Transverse colon (tissue), 4 donors: ENCODE measurements at regions not wholly inside any gene's neighbourhood (a gene's known extent, or its start where the extent isn't known, plus 50 kb on each side); places are given as distances from the start of the nearest gene placed in this dataset.

ENCODE experiments used
- DNase-seq: peaks from one replicate; pipeline ENCODE4 v3.0.0-alpha.2; 2019
- H3K27ac ChIP-seq, 4 donors: fragments of 200-600 bp; sonication (generic); 2 replicates each; pipeline ENCODE4 v1.5.1; 2016 to 2018; ENCODE audit warnings: inconsistent platforms in 4 of 4
- H3K27me3 ChIP-seq: fragments of 200-600 bp; sonication (generic); 2 replicates; pipeline ENCODE4 v1.5.1; 2017; ENCODE audit warnings: inconsistent platforms
- H3K36me3 ChIP-seq, 4 donors: fragments of 200-600 bp; sonication (generic); 2 replicates each; pipeline ENCODE4 v1.5.1; 2017 to 2019; ENCODE audit warnings: inconsistent platforms in 4 of 4
- H3K4me1 ChIP-seq, 4 donors: fragments of 200-600 bp; sonication (generic); 2 replicates each; pipeline ENCODE4 v1.5.1; 2017 to 2020; ENCODE audit warnings: inconsistent platforms in 4 of 4
- H3K4me3 ChIP-seq, 4 donors: fragments of 200-600 bp; sonication (generic); 1 replicate in 1 of 4; 2 replicates in 3 of 4; pipeline versions ENCODE4 v1.5.1 to v1.6.1; 2017 to 2019; ENCODE audit warnings: inconsistent platforms in 4 of 4
- H3K9me3 ChIP-seq, 2 donors: fragments of 200-600 bp; sonication (generic); 2 replicates each; pipeline ENCODE4 v1.5.1; 2017 to 2019; ENCODE audit warnings: inconsistent platforms in 2 of 2
- EP300 ChIP-seq: sonication (generic); formaldehyde crosslinking; IDR thresholded peaks from one replicate; pipeline ENCODE4 v1.6.1; 2017; ENCODE audit warnings: antibody characterized with exemption, low read depth
- POLR2A ChIP-seq: fragments of 450-650 bp; IDR thresholded peaks from one replicate; pipeline ENCODE4 v1.6.1; 2016; ENCODE audit warnings: antibody characterized with exemption, mild to moderate bottlenecking, moderate library complexity
- POLR2AphosphoS5 ChIP-seq, 3 donors: sonication (generic); formaldehyde crosslinking; IDR thresholded peaks; one replicate each; pipeline ENCODE4 v1.6.1; 2016; ENCODE audit warnings: antibody characterized with exemption in 3 of 3
- WGBS, 2 donors: methylation state at CpG; one replicate each; pipeline ENCODE4 v1.1.5; 2018; ENCODE audit warnings: low coverage in 1 of 2; 5-methylcytosine and 5-hydroxymethylcytosine counted together
- in situ Hi-C, 4 donors: fragments of 200-750 bp; cut with MboI; loops; one replicate each; pipeline versions ENCODE4 v1.15.0 to v1.15.1; 2017; ENCODE audit warnings: low sequenced_read_pairs in 3 of 4, low pct_ligation_motif_present in 1 of 4, low pct_unique_long_range_greater_than_20kb in 1 of 4
- intact Hi-C: fragments of 100-400 bp; cut with DNase I; formaldehyde crosslinking; loops from one replicate; pipeline ENCODE4 v1.15.1; 2023; ENCODE audit warnings: low total_unique reads
- TF ChIP-seq, protein P1 (sequence below), 5 experiments: fragments of 200-600 bp in 3 of 5; fragments of 450-650 bp in 2 of 5; sonication (generic) in 3 of 5; IDR thresholded peaks; 1 replicate in 2 of 5; 2 replicates in 3 of 5; pipeline ENCODE4 v1.5.1; 2016 to 2017; ENCODE audit warnings: antibody characterized with exemption in 5 of 5, inconsistent platforms in 3 of 5, mild to moderate bottlenecking in 2 of 5, moderate library complexity in 1 of 5

DNA sequence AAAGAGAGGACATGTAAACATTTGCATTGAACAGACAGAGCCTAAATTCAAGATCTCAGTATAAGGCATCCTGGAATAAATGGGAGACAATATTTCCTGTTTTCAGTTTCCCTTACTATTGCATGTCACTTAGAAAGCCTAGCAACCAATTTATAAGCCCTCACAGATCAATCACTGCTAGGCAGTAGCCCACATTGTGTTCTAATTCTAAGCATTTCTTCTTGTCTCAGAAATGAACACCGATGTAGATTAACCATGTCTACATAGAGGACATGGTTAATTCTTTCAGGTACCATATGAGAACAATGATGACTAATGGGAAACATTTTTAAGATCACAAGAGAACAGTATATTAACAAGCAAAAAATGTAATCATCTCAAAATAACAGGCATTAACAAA, 79.6 kb upstream of the HMHB1 start:
- Histone ChIP-seq H3K27ac (no peak overlapping the region), H3K27me3 (no peaks in the 10 kb centered on the region), H3K36me3 (no peaks in the 10 kb centered on the region), H3K9me3 (no peaks in the 10 kb centered on the region), H3K4me1 (no peaks in the 10 kb centered on the region), H3K4me3 (no peak overlapping the region)
- in situ Hi-C loops (no loop called here), intact Hi-C loops (no loop called here)
- TF ChIP-seq, protein P1, sequence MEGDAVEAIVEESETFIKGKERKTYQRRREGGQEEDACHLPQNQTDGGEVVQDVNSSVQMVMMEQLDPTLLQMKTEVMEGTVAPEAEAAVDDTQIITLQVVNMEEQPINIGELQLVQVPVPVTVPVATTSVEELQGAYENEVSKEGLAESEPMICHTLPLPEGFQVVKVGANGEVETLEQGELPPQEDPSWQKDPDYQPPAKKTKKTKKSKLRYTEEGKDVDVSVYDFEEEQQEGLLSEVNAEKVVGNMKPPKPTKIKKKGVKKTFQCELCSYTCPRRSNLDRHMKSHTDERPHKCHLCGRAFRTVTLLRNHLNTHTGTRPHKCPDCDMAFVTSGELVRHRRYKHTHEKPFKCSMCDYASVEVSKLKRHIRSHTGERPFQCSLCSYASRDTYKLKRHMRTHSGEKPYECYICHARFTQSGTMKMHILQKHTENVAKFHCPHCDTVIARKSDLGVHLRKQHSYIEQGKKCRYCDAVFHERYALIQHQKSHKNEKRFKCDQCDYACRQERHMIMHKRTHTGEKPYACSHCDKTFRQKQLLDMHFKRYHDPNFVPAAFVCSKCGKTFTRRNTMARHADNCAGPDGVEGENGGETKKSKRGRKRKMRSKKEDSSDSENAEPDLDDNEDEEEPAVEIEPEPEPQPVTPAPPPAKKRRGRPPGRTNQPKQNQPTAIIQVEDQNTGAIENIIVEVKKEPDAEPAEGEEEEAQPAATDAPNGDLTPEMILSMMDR (IDR thresholded peaks at IDR 0.05): no peak
- TF ChIP-seq POLR2AphosphoS5 (IDR thresholded peaks at IDR 0.05): no peak
- TF ChIP-seq EP300: no peak
- no peak for TF ChIP-seq POLR2A
- DNase-seq: no peak
- WGBS, 2 donors: 100% methylated on average over 1 of the region's 1 CpG

DNA sequence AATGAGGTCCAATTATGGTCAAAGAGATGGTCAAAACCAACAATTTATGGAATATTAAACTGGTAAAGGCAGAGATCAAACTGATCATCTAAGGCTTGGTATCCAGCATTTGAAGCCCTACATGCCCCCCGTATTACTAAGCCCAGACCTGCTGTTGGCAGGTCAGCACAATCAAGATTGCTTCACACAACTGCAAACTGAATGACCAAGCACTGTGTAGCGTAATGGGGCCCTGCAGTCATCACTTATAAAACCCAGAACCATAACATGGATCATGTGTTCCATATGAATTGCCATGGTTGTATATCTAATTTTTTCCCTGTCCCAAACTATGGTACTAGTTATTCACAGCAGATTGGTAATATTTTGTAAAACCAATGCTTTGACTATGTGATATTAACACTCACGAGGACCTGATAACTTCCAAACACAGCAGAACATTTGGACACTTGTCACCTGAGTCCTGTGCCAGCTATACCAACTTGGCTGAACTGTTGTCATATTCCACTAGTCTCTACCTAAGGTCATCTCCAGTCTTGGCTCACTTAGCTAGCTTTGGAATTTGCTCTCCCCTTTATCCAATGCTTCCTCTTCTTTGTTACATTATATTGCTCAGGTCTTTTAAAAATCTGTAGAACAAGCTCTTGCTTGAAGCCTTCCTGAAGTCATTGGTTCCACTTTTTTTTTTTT, 81.7 kb upstream of the HMHB1 start:
- Histone ChIP-seq H3K9me3 (no peaks in the 10 kb centered on the region), H3K36me3 (no peaks in the 10 kb centered on the region), H3K27ac (no peak overlapping the region), H3K4me1 (no peaks in the 10 kb centered on the region), H3K4me3 (no peak overlapping the region), H3K27me3 (no peaks in the 10 kb centered on the region)
- WGBS, 2 donors: 80 to 92% methylated on average over 1 to 3 of the region's 3 CpGs
- in situ Hi-C loops: no loop called here
- TF ChIP-seq, protein P1 (IDR thresholded peaks at IDR 0.05): no peak
- TF ChIP-seq EP300 (no peak), POLR2AphosphoS5 (IDR thresholded peaks at IDR 0.05) (no peak), POLR2A (no peak)
- DNase-seq: no peak
- intact Hi-C loops: no loop called here

DNA sequence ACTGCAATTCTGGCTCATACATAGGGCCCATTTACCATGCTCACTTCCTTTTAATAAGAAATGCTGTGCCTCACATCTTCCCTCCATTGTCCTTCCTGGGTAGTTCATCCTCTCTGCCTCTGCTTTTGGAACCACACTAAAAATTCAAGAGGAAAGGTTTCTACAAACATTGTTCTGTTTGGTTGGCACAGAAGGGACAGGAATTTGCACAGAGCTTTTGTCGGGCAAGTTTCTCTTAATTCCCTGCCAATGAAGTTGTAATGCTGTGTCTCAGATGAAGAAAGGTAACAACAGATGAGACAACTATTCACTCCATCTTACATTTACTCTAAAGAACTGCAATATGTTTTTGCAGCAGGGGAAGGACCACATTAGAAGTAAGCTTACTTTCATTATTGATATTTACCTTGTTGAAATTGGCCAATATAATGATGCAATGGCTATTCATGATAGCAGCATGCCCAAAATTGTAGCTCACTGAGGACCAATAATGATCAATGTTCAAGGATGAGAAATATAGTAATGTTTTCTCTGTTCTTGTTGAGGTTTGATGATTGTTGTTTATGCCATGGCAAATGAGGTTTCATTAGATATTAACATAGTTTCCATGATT, 82.5 kb upstream of the HMHB1 start:
- in situ Hi-C loops (no loop called here), intact Hi-C loops (no loop called here)
- WGBS, 2 donors: 87 to 91% methylated on average over 1 of the region's 1 CpG
- Histone ChIP-seq H3K27me3 (no peaks in the 10 kb centered on the region), H3K27ac (no peak overlapping the region), H3K4me3 (no peak overlapping the region), H3K36me3 (no peaks in the 10 kb centered on the region), H3K9me3 (peaks cover 0 to under 1% of the 10 kb centered on the region in 2 donors), H3K4me1 (no peaks in the 10 kb centered on the region)
- TF ChIP-seq EP300: no peak
- TF ChIP-seq, protein P1 (IDR thresholded peaks at IDR 0.05): no peak
- no peak for TF ChIP-seq POLR2AphosphoS5 (IDR thresholded peaks at IDR 0.05)
- TF ChIP-seq POLR2A: no peak
- DNase-seq: no peak

DNA sequence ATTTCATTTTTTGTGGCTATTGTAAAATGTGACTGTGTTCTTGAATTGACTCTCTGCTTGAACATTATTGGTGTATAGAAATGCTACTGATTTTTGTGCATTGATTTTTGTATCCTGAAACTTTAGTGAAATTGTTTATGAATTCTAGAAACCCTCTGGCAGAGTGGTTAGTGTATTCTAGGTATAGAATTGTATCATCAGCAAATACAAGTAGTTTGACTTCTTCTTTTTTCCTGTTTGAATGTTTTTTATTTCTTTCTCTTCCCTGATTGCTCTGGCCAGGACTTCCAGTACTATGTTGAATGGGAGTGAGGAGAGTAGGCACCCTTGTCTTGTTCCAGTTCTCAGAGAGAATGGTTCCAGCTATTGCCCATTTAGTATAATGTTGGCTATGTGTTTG, 88.8 kb upstream of the HMHB1 start:
- no peak for TF ChIP-seq POLR2AphosphoS5 (IDR thresholded peaks at IDR 0.05)
- TF ChIP-seq POLR2A: no peak
- no peak for TF ChIP-seq EP300
- TF ChIP-seq, protein P1 (IDR thresholded peaks at IDR 0.05): no peak
- DNase-seq: no peak
- no peak overlapping the region for H3K27ac ChIP-seq
- H3K27me3 ChIP-seq: no peaks in the 10 kb centered on the region
- H3K4me1 ChIP-seq: no peaks in the 10 kb centered on the region
- no peak overlapping the region for H3K4me3 ChIP-seq
- peaks cover 6 to 7% of the 10 kb centered on the region in 2 donors for H3K9me3 ChIP-seq
- intact Hi-C loops: no loop called here
- no peaks in the 10 kb centered on the region for H3K36me3 ChIP-seq
- in situ Hi-C loops: no loop called here
